H1 (cell line): ENCODE measurements at regions not wholly inside any gene's neighbourhood (a gene's known extent, or its start where the extent isn't known, plus 50 kb on each side); places are given as distances from the start of the nearest gene placed in this dataset.

ENCODE experiments used
- CTCF ChIA-PET: fragments of 300-600 bp; sonication (Branson Sonifier 250); formaldehyde crosslinking; loops from one replicate; lab custom pipeline; 2021; ENCODE audit not compliant: partially characterized antibody; lab: Charles Lee
- POLR2A ChIA-PET: fragments of 300-600 bp; sonication (Branson Sonifier 250); formaldehyde crosslinking; loops from one replicate; lab custom pipeline; 2021; ENCODE audit warnings: inconsistent platforms; ENCODE audit not compliant: partially characterized antibody; lab: Charles Lee
- DNase-seq, 2 experiments: peaks; one replicate each; pipeline versions ENCODE4 v3.0.0 to v3.0.0-alpha.2; 2010 to 2022; ENCODE audit warnings: low spot score in 2 of 2, low read depth in 1 of 2, mixed read lengths in 1 of 2
- FAIRE-seq: peaks from 2 replicates; lab custom pipeline; 2011; peaks lifted over from hg19 to GRCh38; lab: Jason Lieb, UNC
- H2AFZ ChIP-seq: 2 replicates; pipeline ENCODE4 v1.8.1; 2012; ENCODE audit warnings: low read length, inconsistent platforms
- H2AK5ac ChIP-seq: 2 replicates; pipeline ENCODE4 v1.6.1; 2013; ENCODE audit warnings: low read depth, low read length
- H2BK120ac ChIP-seq: replicated peaks from 2 replicates; pipeline ENCODE3; 2013; ENCODE audit warnings: low read depth, low read length, inconsistent platforms
- H2BK12ac ChIP-seq: 2 replicates; pipeline ENCODE4 v1.6.1; 2013; ENCODE audit warnings: low read depth, low read length
- H2BK15ac ChIP-seq: 2 replicates; pipeline ENCODE4 v1.6.1; 2013; ENCODE audit warnings: low read length
- H2BK20ac ChIP-seq: 2 replicates; pipeline ENCODE4 v1.6.1; 2013; ENCODE audit warnings: low read length
- H2BK5ac ChIP-seq: 2 replicates; pipeline ENCODE4 v1.6.1; 2013; ENCODE audit warnings: low read depth, low read length
- H3K14ac ChIP-seq: 2 replicates; pipeline ENCODE4 v1.6.1; 2013; ENCODE audit warnings: inconsistent platforms; ENCODE audit not compliant: insufficient read length
- H3K18ac ChIP-seq: 2 replicates; pipeline ENCODE4 v1.6.1; 2013; ENCODE audit warnings: low read length; ENCODE audit errors: extremely low read depth
- H3K23ac ChIP-seq: 2 replicates; pipeline ENCODE4 v1.6.1; 2013; ENCODE audit warnings: inconsistent platforms; ENCODE audit not compliant: insufficient read length
- H3K23me2 ChIP-seq: 2 replicates; pipeline ENCODE4 v1.6.1; 2013; ENCODE audit warnings: low read depth, low read length
- H3K27ac ChIP-seq: 2 replicates; pipeline ENCODE4 v1.6.1; 2011; ENCODE audit warnings: low read depth, low read length, inconsistent platforms
- H3K27me3 ChIP-seq, 4 experiments: replicated peaks in 1 of 4; 1 replicate in 1 of 4; 2 replicates in 3 of 4; pipeline versions ENCODE4 v1.6.1 to v1.8.1; 2011 to 2013; ENCODE audit warnings: low read length in 3 of 4, mild to moderate bottlenecking in 3 of 4, inconsistent platforms in 2 of 4, mixed read lengths in 2 of 4, moderate library complexity in 1 of 4; ENCODE audit not compliant: control insufficient read depth in 3 of 4, insufficient read depth in 3 of 4; ENCODE audit errors: extremely low read depth in 1 of 4
- H3K36me3 ChIP-seq, 4 experiments: 2 replicates each; pipeline versions ENCODE4 v1.6.1 to v1.8.1; 2011 to 2013; ENCODE audit warnings: mild to moderate bottlenecking in 4 of 4, low read length in 3 of 4, moderate library complexity in 2 of 4, control low read depth in 1 of 4, inconsistent platforms in 1 of 4; ENCODE audit not compliant: insufficient read depth in 4 of 4, control insufficient read depth in 2 of 4
- H3K4ac ChIP-seq: replicated peaks from 2 replicates; pipeline ENCODE3; 2013; ENCODE audit warnings: low read length, low read depth, mixed read lengths, inconsistent platforms; ENCODE audit not compliant: insufficient read length
- H3K4me1 ChIP-seq, 4 experiments: replicated peaks in 1 of 4; 1 replicate in 1 of 4; 2 replicates in 3 of 4; pipeline versions ENCODE4 v1.6.1 to v1.8.1; 2011 to 2013; ENCODE audit warnings: low read length in 3 of 4, inconsistent platforms in 2 of 4, mixed read lengths in 1 of 4; ENCODE audit not compliant: insufficient read depth in 4 of 4, control insufficient read depth in 3 of 4
- H3K4me2 ChIP-seq, 2 experiments: 2 replicates each; pipeline versions ENCODE4 v1.6.1 to v1.8.1; 2011 to 2013; ENCODE audit warnings: low read depth in 2 of 2, low read length in 2 of 2, control low read depth in 1 of 2, inconsistent platforms in 1 of 2, mild to moderate bottlenecking in 1 of 2; ENCODE audit not compliant: insufficient read depth in 1 of 2
- H3K4me3 ChIP-seq, 4 experiments: fragments of 200-600, 300-600 bp in 1 of 4; sonication (generic), shearing (Covaris generic), sonication (Bioruptor Twin) in 1 of 4; 2 replicates each; pipeline versions ENCODE4 v1.5.1 to v1.8.1; 2011 to 2016; ENCODE audit warnings: low read length in 4 of 4, low read depth in 3 of 4, control low read depth in 2 of 4, inconsistent platforms in 2 of 4, mild to moderate bottlenecking in 2 of 4, mixed read lengths in 1 of 4, moderate library complexity in 1 of 4; ENCODE audit not compliant: insufficient read depth in 2 of 4; ENCODE audit errors: extremely low read depth in 1 of 4
- H3K56ac ChIP-seq: replicated peaks from 2 replicates; pipeline ENCODE3; 2013; ENCODE audit warnings: low read depth, mild to moderate bottlenecking, mixed read lengths, low read length, inconsistent platforms; ENCODE audit not compliant: insufficient read length
- H3K79me1 ChIP-seq: 2 replicates; pipeline ENCODE4 v1.6.1; 2013; ENCODE audit warnings: low read depth, low read length, control low read depth
- H3K79me2 ChIP-seq, 2 experiments: 2 replicates each; pipeline versions ENCODE4 v1.6.1 to v1.8.1; 2012 to 2013; ENCODE audit warnings: low read length in 2 of 2, mild to moderate bottlenecking in 2 of 2, inconsistent platforms in 1 of 2; ENCODE audit not compliant: insufficient read depth in 2 of 2, control insufficient read depth in 1 of 2
- H3K9ac ChIP-seq, 4 experiments: replicated peaks in 1 of 4; 1 replicate in 1 of 4; 2 replicates in 3 of 4; pipeline versions ENCODE4 v1.6.1 to v1.8.1; 2011 to 2013; ENCODE audit warnings: low read depth in 3 of 4, low read length in 3 of 4, control low read depth in 2 of 4, mild to moderate bottlenecking in 2 of 4, moderate library complexity in 2 of 4, inconsistent platforms in 1 of 4; ENCODE audit errors: extremely low read depth in 1 of 4
- H3K9me3 ChIP-seq, 2 experiments: 2 replicates each; pipeline versions ENCODE4 v1.6.1 to v1.8.1; 2012 to 2013; ENCODE audit warnings: mild to moderate bottlenecking in 2 of 2, moderate library complexity in 2 of 2, control low read depth in 1 of 2, inconsistent platforms in 1 of 2, low read depth in 1 of 2, low read length in 1 of 2, mixed read lengths in 1 of 2; ENCODE audit not compliant: insufficient read depth in 2 of 2
- H4K20me1 ChIP-seq, 2 experiments: replicated peaks in 1 of 2; 2 replicates each; pipeline versions ENCODE3 to v1.8.1; 2011 to 2013; ENCODE audit warnings: inconsistent platforms in 2 of 2, low read length in 2 of 2, mild to moderate bottlenecking in 1 of 2; ENCODE audit not compliant: insufficient read depth in 2 of 2, control insufficient read depth in 1 of 2
- H4K5ac ChIP-seq: 2 replicates; pipeline ENCODE4 v1.6.1; 2013; ENCODE audit warnings: low read length, low read depth, mixed read lengths, inconsistent platforms; ENCODE audit not compliant: insufficient read length
- H4K8ac ChIP-seq: 2 replicates; pipeline ENCODE4 v1.8.0; 2013; ENCODE audit warnings: mild to moderate bottlenecking, moderate library complexity, low read length, inconsistent platforms; ENCODE audit not compliant: insufficient read depth; ENCODE audit errors: extremely low read depth
- H4K91ac ChIP-seq: replicated peaks from 2 replicates; pipeline ENCODE3; 2013; ENCODE audit warnings: low read length, mixed read lengths, inconsistent platforms; ENCODE audit not compliant: insufficient read length
- ASH2L ChIP-seq: fragments of 200-600, 300-600 bp; sonication (generic); IDR thresholded peaks from one replicate; pipeline ENCODE4 v1.7.1; 2017; ENCODE audit warnings: low read length
- BRCA1 ChIP-seq: IDR thresholded peaks from 2 replicates; pipeline ENCODE4 v1.6.1; 2012; ENCODE audit warnings: low read depth, low read length, improper control_type of control experiment
- CEBPB ChIP-seq: IDR thresholded peaks from 2 replicates; pipeline ENCODE4 v1.6.1; 2012; ENCODE audit warnings: low read depth, low read length
- GTF2F1 ChIP-seq: IDR thresholded peaks from 2 replicates; pipeline ENCODE4 v1.6.1; 2012; ENCODE audit warnings: low read depth, low read length, improper control_type of control experiment, borderline replicate concordance
- HDAC6 ChIP-seq: IDR thresholded peaks from one replicate; pipeline ENCODE4 v1.7.1; 2012; ENCODE audit warnings: low read depth, mild to moderate bottlenecking, inconsistent platforms, low read length, moderate library complexity
- MAFK ChIP-seq: IDR thresholded peaks from 2 replicates; pipeline ENCODE4 v1.6.1; 2012; ENCODE audit warnings: low read depth, mild to moderate bottlenecking, improper control_type of control experiment, low read length
- PHF8 ChIP-seq: fragments of 200-600 bp; sonication (generic); conservative IDR thresholded peaks from 2 replicates; pipeline ENCODE4 v1.7.1; 2012; ENCODE audit warnings: low read depth, mild to moderate bottlenecking, inconsistent platforms, low read length, moderate library complexity
- RNF2 ChIP-seq: fragments of 200-900, 300-1000 bp; sonication (generic); IDR thresholded peaks from 2 replicates; pipeline ENCODE4 v1.7.1; 2016; ENCODE audit warnings: borderline replicate concordance, low read depth, mild to moderate bottlenecking, antibody characterized with exemption, low read length; ENCODE audit not compliant: poor library complexity, severe bottlenecking; ENCODE audit errors: missing control alignments
- SIRT6 ChIP-seq: IDR thresholded peaks from one replicate; pipeline ENCODE4 v1.7.1; 2012; ENCODE audit warnings: low read length, inconsistent platforms
- SP1 ChIP-seq: IDR thresholded peaks from 2 replicates; pipeline ENCODE4 v1.6.1; 2011; ENCODE audit warnings: low read depth, low read length
- WGBS, 2 experiments: shearing (Covaris generic) in 1 of 2; methylation state at CpG; one replicate each; pipeline versions ENCODE4 v1.1.6 to v1.1.7; 2013 to 2015; ENCODE audit warnings: low lambda C conversion rate in 2 of 2, mixed read lengths in 2 of 2, inconsistent platforms in 1 of 2, low coverage in 1 of 2, missing lambda C conversion rate in 1 of 2; ENCODE audit not compliant: insufficient replicate concordance in 2 of 2, insufficient coverage in 1 of 2, insufficient read length in 1 of 2; ENCODE audit errors: extremely low coverage in 1 of 2, missing lambda C conversion rate in 1 of 2; 5-methylcytosine and 5-hydroxymethylcytosine counted together

DNA sequence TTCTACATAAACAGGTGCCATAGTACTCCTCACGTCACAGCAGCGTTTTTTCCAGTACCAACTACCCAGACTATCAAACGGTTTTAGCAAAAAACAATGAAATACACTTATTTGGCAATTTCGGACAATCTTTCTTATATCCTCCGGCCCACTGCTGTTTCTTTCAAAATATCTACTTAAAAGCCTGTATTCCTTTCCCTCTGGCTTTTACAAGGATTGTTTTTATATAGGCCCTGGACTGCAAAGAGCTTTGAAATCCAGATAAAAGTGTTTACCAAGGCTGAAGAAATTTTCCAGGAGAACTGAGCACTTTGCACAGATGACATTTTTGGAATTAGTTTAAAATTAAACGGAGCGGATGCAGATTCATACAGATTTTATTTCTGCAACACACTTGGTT, 255.9 kb upstream of the STARD13 start:
- Histone ChIP-seq H3K36me3 (no peaks in the 10 kb centered on the region), H2AFZ (no peak overlapping the region), H4K5ac (no peak overlapping the region), H3K9ac (peak overlapping the region; percentile 12 to 90 (median 74); a peak in 6 of 7 replicates), H2BK5ac (no peak overlapping the region), H3K4me1 (peaks cover 0 to 9% (median 5%) of the 10 kb centered on the region in 4 experiments; a peak in 4 of 7 replicates), H3K23me2 (0 out of 2 replicates have a peak, but pooled peaks cover 4% of the 10 kb centered on the region), H3K23ac (no peak overlapping the region), H3K27ac (peak overlapping the region; percentile 88; the same call in 1 of the 2 replicates), H2BK12ac (no peak overlapping the region), H3K14ac (no peak overlapping the region), H3K4ac (no peak overlapping the region), H3K27me3 (no peaks in the 10 kb centered on the region), H2BK20ac (no peak overlapping the region), H3K56ac (no peak overlapping the region), H2BK120ac (no peak overlapping the region), H3K18ac (no peak overlapping the region), H3K4me2 (peak overlapping the region; percentile 75 to 81), H3K9me3 (no peaks in the 10 kb centered on the region), H4K8ac (no peak overlapping the region), H4K91ac (no peak overlapping the region), H2BK15ac (no peak overlapping the region), H3K4me3 (peak overlapping the region; percentile 63 to 80 (median 74); a peak in 7 of 8 replicates), H4K20me1 (no peaks in the 10 kb centered on the region), H3K79me2 (no peaks in the 10 kb centered on the region), H3K79me1 (no peaks in the 10 kb centered on the region), H2AK5ac (no peak overlapping the region)
- 75% methylated on average over 7 of the region's 7 CpGs; no CpG with 5 or more reads in 1 of the 2 experiments for WGBS, 2 experiments
- CTCF ChIA-PET, result interaction anchor here (0.6 kb wide), 1 partner anchor 140 kb away, joined by 6 read pairs; no protein-coding TSS in a partner anchor
- no peak for FAIRE-seq
- POLR2A ChIA-PET, result no interaction called here
- DNase-seq, result no peak
- no peak for TF ChIP-seq CEBPB
- TF ChIP-seq SP1, result no peak
- no peak for TF ChIP-seq GTF2F1
- no peak for TF ChIP-seq PHF8
- no peak for TF ChIP-seq RNF2
- no peak for TF ChIP-seq MAFK
- no peak for TF ChIP-seq HDAC6
- TF ChIP-seq ASH2L, result no peak
- TF ChIP-seq BRCA1, result no peak
- no peak for TF ChIP-seq SIRT6
